OCI-LY7 (cell line): ENCODE measurements at regions not wholly inside any gene's neighbourhood (a gene's known extent, or its start where the extent isn't known, plus 50 kb on each side); places are given as distances from the start of the nearest gene placed in this dataset.
"Not testable (repeated sequence)": the region's sequence is repeated elsewhere in the genome, so short reads cannot be mapped to it uniquely, and the experiment has no call there.

Source experiments
- EZH2phosphoT487 ChIP-seq: fragments of 200-600 bp; sonication (generic); IDR thresholded peaks from 2 replicates; pipeline ENCODE4 v1.6.1; 2018; ENCODE audit warnings: low read depth, borderline replicate concordance, mild to moderate bottlenecking, mixed run types, antibody characterized with exemption, low read length, moderate library complexity, mixed read lengths
- TF ChIP-seq, protein P1 (sequence below): fragments of 200-600 bp; sonication (generic); conservative IDR thresholded peaks from 2 replicates; pipeline ENCODE4 v1.5.1; 2014; ENCODE audit warnings: mild to moderate bottlenecking, antibody characterized with exemption, low read length, moderate library complexity, mixed read lengths

DNA sequence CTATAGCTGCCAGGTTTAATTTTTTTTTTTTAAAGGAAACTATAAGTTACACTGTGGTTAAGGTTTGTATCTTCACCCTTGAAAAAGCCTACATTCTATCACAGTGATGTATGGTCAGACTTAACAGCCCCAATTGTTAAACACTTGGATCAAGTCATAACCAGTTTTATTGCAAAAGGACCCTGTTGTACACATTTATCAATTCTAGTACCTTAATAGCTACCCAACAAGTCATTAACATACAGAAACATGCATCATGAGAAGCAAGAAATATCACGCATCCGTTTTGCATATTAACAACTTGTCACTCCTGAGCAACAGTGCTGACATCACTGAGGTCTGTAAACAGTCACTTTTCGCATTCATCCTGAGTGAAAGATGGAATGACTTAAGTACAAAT lies 62.4 kb upstream of the AMN1 start:
- TF ChIP-seq, protein P1, sequence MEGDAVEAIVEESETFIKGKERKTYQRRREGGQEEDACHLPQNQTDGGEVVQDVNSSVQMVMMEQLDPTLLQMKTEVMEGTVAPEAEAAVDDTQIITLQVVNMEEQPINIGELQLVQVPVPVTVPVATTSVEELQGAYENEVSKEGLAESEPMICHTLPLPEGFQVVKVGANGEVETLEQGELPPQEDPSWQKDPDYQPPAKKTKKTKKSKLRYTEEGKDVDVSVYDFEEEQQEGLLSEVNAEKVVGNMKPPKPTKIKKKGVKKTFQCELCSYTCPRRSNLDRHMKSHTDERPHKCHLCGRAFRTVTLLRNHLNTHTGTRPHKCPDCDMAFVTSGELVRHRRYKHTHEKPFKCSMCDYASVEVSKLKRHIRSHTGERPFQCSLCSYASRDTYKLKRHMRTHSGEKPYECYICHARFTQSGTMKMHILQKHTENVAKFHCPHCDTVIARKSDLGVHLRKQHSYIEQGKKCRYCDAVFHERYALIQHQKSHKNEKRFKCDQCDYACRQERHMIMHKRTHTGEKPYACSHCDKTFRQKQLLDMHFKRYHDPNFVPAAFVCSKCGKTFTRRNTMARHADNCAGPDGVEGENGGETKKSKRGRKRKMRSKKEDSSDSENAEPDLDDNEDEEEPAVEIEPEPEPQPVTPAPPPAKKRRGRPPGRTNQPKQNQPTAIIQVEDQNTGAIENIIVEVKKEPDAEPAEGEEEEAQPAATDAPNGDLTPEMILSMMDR, result not testable (repeated sequence)
- TF ChIP-seq EZH2phosphoT487, result not testable (repeated sequence)
